Glutamatergic neuron (in vitro differentiated cells): ENCODE measurements at regions not wholly inside any gene's neighbourhood (a gene's known extent, or its start where the extent isn't known, plus 50 kb on each side); places are given as distances from the start of the nearest gene placed in this dataset.

Experiments used
- DNase-seq: peaks from one replicate; pipeline ENCODE4 v3.0.0; 2022
- H3K27ac Mint-ChIP-seq: one replicate; pipeline ENCODE4 v1.8.0; 2020; ENCODE audit warnings: mild to moderate bottlenecking, mixed read lengths, inconsistent platforms; ENCODE audit not compliant: unreplicated experiment
- H3K27me3 Mint-ChIP-seq: one replicate; pipeline ENCODE4 v1.8.0; 2020; ENCODE audit warnings: mild to moderate bottlenecking, moderate library complexity, mixed read lengths, inconsistent platforms; ENCODE audit not compliant: unreplicated experiment
- H3K36me3 Mint-ChIP-seq: one replicate; pipeline ENCODE4 v1.8.0; 2020; ENCODE audit warnings: mild to moderate bottlenecking, mixed read lengths, inconsistent platforms; ENCODE audit not compliant: unreplicated experiment
- H3K4me1 Mint-ChIP-seq: one replicate; pipeline ENCODE4 v1.8.0; 2020; ENCODE audit warnings: mild to moderate bottlenecking, low read depth, mixed read lengths, inconsistent platforms; ENCODE audit not compliant: unreplicated experiment
- H3K4me3 Mint-ChIP-seq: one replicate; pipeline ENCODE4 v1.8.0; 2020; ENCODE audit warnings: mild to moderate bottlenecking, mixed read lengths, inconsistent platforms; ENCODE audit not compliant: unreplicated experiment
- H3K9me3 Mint-ChIP-seq: one replicate; pipeline ENCODE4 v1.8.0; 2020; ENCODE audit warnings: mild to moderate bottlenecking, moderate library complexity, mixed read lengths, inconsistent platforms; ENCODE audit not compliant: unreplicated experiment
- CTCF ChIP-seq: fragments of 200-600 bp; sonication (generic); IDR thresholded peaks from one replicate; pipeline ENCODE4 v1.5.0; 2021; ENCODE audit not compliant: partially characterized antibody, unreplicated experiment

- no peak for TF ChIP-seq CTCF
- no peak for DNase-seq
- H3K27me3 Mint-ChIP-seq: no peaks in the 10 kb centered on the region
- no peak overlapping the region for H3K4me3 Mint-ChIP-seq
- H3K9me3 Mint-ChIP-seq: no peaks in the 10 kb centered on the region
- H3K36me3 Mint-ChIP-seq: peaks cover 16% of the 10 kb centered on the region
- H3K27ac Mint-ChIP-seq: no peak overlapping the region
- H3K4me1 Mint-ChIP-seq: no peaks in the 10 kb centered on the region
Measured at GRCh38 chr12:27852742-27853141, 72.7 kb upstream of the MANSC4 start.
